GM19238 (cell line): ENCODE measurements at regions not wholly inside any gene's neighbourhood (a gene's known extent, or its start where the extent isn't known, plus 50 kb on each side); places are given as distances from the start of the nearest gene placed in this dataset.

Experiments used
- DNase-seq: peaks from one replicate; pipeline ENCODE4 v3.0.0; 2011; ENCODE audit warnings: low spot score; ENCODE audit not compliant: insufficient read length

DNA sequence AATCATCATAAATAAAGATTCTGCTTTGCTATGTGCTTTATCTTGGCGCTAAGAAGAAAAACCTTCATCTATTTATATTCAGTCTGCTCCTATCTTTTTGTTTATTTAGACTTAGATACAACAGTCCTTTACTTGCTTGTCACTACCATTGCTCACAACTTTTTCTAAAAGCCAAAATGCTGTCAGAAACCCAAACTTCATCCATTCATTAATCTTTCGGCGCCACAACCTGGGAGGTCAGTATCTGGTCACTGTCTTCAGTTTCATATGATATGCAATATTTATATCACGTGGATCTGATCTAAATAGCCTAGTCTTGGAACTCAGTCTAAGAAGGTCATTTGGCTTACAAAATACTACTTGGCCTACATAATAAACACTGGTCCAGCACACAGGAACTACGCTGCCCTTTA, 159.3 kb upstream of the TARS1 start:
- no peak for DNase-seq

DNA sequence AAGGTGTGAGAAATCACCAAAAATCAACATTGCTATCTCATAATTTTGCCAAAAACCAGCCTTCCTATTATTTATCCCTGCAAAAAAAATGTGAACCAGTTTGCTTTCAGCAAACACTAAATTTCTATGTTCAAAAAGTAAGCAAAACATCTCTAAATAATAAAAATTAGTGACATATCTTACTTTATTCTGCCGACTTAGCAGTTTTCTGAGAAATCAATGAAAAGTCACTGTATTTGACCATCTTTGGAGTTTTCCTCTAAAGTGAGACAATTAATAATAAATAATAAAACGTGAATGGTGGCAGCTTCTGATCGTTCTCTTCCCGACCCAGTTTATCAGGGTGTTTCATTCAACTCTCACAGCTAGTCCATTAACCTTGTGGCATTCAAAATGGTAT, 158.6 kb upstream of the TARS1 start:
- no peak for DNase-seq

DNA sequence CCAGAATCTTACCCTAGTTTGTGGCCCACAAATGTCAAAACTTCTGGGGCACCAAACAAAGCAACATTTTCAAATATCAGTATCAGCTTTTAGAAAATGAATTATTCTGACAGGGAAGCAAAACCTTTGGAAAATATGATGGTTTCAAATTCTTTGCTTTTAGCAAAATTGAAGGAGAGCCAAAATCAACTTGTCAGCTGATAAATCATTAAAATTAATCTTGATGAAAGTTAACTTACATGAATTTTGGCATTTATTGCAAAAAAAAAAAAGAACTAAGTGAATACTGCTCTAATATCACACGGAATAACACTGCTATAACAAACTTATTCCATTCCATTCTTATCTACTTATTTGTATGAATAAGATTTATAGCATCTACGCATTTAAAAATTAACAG, 158.1 kb upstream of the TARS1 start:
- DNase-seq = no peak

DNA sequence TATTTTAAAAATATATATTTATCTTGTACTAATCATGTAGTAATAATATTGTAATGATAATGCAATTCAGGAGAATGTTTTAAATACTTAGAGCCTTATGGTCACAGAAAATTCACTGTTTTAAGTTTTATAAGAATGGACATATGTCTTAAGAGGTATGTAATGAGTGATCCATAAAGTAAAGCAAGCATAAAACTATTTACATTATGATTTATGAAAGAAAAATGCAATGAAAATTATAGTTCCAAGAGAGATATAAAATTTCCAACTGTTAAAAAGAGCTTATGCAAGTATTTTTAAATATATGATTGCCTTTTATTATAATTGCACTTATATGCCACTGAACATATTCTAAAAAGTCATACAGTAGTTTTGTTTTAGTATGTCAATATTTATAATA, 157.5 kb upstream of the TARS1 start:
- DNase-seq = no peak

DNA sequence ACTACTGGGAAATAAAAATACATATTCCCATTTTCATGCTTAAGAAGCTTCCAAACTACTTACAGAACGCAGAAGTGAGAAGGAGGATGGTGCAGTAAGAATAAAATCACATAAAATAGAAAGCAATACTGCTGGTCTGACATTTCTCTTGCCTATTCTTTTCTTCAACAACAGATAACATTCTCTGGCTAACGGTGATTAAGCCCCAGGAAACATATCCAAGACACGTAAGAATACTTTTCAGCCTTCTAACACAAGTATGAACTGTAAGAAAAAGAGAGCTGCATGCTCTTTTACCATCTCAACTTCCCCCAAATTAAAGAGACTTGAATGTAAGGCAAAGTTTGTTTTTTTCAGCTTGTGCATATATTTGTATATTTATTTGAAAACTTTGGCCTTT, 156.1 kb upstream of the TARS1 start:
- DNase-seq = no peak

DNA sequence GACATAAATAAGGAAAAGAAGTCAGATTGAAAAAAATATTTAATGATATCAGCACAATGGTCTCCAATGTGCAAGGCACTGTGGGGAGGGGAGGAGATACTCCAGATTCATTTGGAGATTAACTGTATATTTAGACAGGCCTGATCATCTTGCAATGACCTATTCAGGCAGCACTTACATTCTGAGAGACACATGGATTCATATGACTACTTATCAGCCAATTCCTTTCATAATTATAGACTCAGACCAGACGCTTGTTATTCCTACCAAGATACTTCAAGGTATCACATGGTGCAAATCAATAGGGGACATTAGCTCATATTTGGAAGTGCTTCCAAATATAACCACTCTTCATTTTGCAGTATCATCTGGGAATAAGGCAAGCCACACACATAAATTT, 153.5 kb upstream of the TARS1 start:
- no peak for DNase-seq

DNA sequence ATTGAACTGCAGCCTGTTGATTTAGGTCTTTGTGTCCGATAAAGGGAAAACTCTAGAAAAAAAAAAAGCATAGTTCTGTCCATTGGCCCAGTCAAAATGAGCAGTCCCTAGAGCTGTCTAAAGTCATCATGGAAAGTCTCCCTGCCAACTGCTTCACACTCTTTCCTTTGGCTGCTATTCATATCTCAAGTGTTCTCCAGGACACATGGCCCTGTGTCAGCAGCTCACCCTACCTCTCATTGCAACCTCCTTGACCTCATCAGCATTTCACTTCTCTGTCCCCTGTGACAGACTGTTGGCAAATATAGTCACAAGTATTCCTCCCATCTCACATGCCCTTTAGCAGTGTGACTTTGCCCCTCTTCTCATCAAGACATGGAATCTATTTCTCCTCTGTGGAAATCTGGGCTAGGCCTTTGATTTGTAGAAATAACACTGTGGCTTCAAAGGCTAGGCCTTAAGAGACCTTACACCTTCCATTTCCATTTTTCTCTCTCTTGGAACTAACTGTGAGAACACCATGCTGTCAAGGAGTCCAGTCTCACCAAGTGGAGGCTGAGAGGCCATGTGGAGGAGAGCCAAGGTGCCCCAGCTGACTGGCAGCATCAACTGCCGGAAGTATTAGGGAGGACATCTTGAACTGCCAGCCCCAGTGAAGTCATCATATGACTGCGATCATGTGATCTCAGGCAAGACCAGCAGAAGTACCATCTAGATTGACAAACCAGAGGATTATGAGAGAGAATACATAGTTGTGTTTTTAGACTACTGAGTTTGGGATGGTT, 149.4 kb upstream of the TARS1 start:
- DNase-seq = no peak

DNA sequence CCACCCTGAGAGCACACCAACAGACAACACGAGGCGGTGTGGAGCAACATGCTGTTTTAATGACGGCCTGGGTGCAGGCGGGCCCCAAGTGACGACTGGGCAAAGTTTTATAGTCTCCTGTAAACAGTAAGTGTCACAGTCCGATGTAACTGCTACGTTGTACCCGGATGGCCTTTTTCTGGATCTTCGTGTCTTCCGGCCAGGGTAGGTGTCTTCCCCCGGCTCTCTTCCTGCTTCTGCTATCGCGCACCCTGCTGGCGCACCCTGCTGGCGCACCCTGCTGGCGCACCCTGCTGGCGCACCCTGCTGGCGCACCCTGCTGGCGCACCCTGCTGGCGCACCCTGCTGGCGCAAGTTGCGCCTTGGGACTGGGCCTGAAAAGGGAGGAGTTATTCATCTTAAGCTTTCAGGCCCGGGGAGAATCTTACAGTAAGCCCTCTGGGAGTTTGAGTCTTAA, 143.0 kb upstream of the TARS1 start:
- DNase-seq = no peak

DNA sequence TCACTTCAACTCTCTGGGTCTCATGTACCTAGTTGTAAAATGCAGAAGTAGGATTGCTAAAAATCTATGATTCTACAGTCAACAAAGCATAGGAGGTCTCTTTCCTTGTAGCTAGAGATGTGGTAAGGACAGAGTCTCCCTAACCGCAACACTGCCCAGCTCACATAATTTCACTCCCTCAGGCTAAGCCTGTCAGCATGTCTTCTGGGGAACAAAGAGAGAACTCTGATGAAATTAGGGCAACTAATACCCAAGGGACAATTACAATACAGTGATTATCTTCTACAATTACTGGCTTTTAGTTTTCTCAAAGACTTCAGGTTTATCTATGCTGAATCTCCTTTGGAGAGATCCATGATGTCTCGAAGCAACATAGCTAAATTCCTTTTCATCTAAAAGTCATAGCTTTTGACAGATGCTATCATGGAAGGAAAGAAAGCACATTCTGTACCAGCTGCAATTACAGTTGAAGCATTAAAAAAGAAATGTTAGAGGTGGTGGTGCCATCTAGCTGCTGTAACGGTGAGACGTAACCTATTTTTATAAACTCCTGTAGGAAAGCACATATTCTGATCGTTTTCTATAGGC, 141.1 kb upstream of the TARS1 start:
- no peak for DNase-seq

DNA sequence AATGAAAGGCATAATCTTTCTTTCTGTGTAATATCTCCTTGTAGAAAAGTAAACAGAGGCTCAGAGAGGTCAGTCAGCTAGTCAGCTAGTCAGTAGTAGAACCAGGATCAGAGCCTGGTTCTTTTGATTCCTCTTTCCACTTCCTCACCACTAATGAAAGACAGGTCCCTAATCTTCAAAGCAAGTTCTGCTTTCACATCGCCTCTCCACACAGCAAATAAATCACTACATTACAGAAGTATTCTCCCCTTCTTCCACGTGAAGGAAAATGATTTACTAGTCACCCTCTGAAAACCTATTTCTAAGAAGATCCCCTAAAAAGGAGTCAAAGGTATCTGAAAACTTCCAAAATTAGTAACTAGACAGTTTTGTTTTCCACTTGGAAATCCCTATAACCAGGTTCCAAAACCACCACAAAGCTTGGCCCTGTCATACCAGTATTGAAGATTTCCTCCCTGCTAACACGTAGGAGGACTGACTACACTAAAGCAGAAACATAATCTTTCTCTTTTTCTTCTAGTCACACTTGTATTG, 140.5 kb upstream of the TARS1 start:
- peak; percentile 4 for DNase-seq

DNA sequence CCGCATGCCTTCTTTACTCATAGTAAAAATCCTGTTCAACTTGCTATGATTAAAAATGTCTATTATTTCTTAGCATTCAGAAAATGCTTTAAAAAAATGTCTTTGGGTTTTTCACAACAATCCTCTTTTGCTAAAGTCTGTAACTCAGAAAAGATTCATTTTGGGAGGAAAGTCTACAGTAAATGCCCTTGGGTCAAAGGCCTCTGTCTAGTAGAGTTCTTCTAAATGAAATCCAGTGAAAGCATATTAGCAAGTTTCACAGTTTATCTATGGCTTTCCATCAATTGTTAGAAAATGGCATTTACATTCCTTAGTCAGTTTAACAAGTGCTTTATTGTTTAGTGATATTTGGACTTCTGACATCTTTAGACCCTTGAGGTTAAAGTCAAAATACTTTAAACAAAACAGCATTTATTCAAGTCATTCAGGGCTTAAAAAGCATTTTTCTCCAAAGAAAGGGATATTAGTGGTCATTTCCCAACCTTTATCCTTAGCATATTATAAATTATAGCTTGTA, 137.1 kb upstream of the TARS1 start:
- DNase-seq = no peak

DNA sequence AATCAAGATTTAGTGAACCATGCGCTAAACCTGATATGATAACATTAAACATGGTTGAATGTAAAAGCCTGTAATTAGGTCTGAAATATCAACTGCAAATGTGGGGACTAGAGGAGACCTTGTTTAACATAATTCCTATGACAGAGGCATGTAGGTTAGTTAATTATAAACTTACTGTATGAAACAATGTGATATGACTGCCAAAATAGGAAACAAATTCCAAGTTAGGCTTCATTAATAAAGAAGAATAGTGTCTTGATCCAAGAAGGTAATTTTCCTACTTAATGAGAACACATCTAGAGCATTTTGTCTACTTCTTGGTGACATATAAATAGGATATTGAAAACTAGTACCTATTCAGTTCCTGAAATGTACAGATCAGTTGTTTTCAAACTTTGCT, 136.2 kb upstream of the TARS1 start:
- DNase-seq = no peak

DNA sequence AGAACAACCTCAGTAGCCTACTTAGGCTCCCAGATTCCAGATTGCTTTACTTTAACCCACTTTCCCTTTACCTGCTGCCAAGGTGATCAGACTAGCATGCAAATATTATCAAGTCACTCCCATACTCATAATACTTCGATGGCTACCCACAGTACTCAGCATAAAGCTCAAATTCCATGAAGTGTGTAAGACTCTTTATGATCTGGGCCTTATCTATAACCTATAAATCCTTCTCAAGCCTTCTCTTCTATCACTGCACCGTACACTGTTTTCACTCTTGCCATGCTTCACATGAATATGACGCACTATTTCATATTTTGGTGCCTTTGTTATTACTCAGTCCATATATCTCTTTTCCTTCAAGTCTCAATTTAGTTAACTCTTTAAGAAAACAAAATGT, 135.2 kb upstream of the TARS1 start:
- no peak for DNase-seq

DNA sequence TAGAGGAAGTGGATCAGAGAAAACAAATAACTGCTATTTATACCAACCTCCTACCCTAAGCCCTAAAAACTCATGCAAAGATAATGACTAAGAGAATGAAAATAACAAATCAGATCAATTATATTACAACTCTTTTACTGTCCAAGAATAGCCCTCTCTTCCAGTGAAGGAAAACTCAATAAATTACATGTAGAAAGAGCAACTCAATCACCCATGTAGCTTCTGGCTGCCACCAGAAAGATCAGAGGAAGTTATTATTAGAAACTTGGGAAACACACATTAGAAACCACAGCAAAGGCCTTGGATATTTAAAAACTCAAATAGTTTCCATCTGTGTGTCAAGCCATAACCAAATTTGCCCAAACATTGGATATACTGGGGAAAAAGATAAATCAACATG, 134.0 kb upstream of the TARS1 start:
- no peak for DNase-seq

DNA sequence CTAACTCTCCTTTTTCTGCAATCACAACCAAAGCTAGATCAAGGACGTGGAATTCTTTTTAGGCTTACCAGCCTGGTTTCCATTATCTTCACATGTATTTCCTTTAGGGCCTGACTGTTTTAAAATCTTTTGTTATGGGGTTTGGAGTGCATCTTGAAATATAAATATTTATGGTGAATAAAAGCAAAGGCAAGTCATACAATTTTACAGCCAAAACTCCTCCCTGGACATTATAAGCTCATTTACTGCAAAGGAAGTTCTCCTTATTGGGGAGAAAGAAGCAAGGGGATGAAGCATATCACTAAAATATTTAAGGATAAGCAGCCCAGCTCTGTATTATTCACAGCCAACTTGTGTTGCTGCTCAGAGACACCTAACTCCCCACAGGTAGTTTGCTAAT, 132.2 kb upstream of the TARS1 start:
- DNase-seq = no peak

DNA sequence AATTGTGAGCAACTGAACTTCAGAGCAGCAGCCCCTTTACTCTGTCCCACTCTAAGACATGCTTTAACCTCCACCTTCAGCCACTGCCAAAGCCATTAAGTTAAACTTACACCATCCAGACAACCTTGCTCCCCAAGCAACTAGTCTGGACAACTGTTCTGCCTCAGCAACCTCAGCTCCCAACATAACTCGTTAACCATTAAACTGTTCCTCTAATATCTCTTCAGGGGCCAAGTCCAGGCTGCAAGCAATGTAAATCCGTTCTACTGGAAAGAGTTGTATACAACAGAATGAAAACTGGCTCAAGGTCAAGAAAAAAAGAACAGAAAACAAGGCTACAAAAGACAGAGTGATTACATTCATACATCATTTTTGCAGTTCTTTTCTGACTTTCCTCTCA, 131.7 kb upstream of the TARS1 start:
- DNase-seq = no peak

DNA sequence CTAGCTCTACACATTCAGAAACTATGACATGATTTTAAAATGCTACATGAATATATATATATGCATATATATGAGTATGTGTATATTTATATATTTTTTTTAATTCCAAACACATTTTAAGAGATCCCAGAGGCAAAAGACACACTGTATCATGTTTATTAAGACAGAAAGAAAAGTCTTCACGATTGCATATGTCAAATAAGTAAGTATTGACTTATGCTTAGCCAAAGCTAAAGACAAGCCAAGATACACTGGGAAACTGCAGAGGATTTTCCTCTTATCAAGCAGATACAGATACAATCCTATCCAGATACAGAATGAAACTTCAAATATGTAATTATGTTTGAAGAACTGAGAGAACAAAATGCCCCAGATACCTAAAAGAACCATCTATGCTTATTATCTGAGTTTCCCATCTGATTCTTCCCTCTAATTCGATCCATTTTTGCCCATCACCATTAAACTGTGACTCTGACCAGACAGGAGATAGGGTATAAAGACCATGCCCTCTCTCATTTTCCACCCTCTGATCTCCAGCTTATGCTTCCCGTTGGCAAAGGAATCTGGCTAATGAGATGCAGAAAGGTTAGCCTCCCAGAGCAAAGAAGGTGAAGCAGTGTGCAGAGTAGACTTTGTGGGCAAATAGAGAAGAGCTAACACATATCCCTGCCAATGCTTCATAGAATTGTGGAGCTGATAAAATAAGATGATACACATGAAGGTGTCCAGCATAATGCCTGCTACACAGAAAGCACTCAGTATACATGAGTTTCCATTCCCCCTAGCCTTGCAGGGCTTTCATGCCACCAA, 131.0 kb upstream of the TARS1 start:
- DNase-seq = no peak

DNA sequence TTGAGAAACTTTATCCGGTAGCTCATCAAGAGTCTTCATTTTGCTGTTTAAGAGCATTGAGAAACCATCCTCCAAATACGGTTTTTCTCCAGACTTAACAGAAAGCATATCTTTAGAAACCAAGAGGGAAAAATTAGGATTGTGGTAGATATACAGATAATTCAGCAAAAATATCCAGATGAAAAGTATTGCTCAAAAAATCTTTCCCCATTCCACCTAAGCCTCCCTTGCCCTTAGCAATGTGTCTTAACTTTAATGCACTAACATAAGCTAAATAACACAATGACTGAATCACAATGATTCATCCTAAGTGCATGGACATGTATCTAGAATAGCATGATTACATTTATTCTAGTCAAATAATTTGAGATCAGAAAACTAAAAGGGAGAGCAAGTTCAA, 130.3 kb upstream of the TARS1 start:
- no peak for DNase-seq

DNA sequence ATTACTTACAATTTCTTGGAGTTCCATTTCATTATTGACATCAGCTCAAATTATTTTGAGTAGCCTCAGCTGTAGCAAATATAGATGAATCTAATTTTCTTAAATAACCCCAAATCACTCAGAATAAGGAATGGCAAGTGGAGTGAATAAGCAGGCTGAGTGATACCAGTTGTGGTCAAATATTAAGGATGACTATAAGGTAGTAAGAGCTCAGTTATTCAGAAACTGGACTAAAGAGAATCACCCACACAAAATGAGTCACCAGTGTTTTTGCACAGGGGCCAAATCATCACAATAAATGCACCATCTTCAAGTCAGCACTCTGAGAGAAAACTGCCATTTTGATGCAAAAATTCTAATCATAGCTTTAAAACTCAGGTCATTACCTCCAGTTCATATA, 128.9 kb upstream of the TARS1 start:
- no peak for DNase-seq

DNA sequence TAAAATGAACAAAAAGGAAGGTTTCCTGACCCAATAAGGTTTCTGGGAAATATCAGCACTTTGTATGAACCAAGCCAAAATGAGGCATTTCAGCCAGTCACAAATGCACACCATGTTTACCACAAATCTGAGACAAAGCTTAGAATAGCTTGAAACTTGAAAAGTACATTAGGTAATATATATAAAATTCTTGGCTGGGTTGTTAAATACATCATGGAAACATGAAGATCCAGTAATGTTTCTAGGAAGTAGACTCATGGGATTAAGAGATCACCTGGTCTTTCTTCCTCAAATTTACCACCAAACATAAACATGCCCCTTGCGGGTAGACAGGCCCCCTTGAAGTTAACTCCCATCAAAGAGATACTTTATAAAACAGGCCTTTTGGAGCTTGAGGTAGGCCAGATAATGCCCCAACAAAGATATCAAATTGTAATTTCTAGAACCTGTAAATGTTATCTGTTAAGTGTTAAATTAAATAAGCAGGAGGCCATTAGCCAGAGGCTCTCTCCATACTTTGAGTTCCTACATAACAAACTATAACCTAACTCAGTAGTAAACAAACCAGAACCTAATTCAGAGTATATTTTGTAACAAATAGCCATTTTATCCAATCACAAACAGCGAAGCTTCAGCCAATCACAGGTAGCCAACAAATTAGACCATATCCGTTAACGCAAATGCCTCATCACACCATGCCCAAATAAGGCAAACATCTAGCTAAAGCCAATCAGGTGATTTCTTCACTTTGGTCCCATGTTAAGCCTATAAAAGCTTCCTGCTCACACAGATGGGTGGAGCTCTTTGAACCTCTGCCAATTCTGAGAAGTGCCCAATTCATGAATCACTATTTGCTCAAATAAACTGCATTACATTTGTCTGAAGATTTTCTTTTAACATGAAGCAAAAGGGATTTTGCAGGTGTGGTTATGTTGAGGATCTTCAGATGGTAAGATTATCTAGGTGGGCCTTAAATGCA, 127.9 kb upstream of the TARS1 start:
- no peak for DNase-seq

DNA sequence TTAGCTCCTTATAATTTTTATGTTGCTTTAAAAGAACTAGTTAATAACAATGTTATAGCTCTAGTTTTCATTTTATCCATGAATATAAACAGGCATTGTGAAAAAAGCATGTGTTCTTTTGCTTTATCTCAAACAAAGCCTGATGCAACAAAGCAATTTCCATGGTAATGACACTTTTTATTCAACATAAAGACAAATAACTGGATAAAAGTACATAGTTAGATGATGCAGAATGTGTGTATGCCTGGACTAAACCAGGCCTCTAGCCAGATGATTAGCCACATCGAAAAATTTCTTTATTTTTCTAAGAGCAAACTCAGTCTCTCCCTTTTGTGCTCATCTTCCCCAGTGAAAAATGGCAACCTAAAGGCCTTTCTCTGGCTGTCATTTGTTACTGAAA, 125.6 kb upstream of the TARS1 start:
- DNase-seq = no peak
